GM21381 (cell line): ENCODE measurements at regions not wholly inside any gene's neighbourhood (a gene's known extent, or its start where the extent isn't known, plus 50 kb on each side); places are given as distances from the start of the nearest gene placed in this dataset.
"Not testable (repeated sequence)": the region's sequence is repeated elsewhere in the genome, so short reads cannot be mapped to it uniquely, and the experiment has no call there.

Source experiments
- ATAC-seq: cut with Tn5 transposase; IDR thresholded peaks from one replicate; pipeline ENCODE4 v1.9.1; 2021; ENCODE audit warnings: mild to moderate bottlenecking, moderate library complexity; ENCODE audit not compliant: unreplicated experiment

DNA sequence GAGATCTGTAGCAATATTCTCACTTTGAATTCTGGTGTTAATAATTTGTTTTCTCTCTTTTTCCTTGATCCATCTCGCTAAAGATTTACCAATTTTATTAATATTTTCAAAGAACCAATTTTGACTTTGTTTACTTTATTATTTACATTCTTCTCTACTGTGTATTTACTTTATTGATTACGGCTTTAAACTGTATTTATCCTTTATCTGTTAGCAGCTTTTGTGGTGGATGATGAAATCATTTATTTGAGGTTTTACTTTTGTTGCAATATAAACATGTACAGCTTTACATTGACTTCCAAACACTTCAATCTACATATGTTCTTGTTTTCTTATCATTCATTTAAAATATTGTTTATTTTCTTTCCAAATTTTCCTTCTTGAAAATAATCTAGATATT is 719.9 kb downstream of the ADCYAP1 start:
- ATAC-seq = no peak

DNA sequence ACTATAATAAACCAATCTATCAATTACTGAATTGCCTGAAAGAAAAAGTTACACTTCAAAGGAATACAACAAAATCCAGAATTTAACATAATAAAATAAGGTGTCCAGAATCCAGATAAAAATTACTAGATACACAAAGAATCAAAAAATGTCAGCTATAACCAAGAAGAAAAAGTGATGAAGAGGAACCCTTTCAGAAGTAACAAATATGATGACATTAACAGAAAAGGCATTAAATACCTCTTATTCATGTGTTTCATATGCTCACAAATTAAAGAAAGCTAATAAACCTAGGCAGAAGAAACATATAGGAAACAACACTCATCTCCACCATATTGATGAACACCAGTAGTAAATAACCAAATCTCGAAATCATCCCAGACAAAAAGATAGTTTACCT is 722.8 kb downstream of the ADCYAP1 start:
- ATAC-seq = no peak

- no peak for ATAC-seq
Observed at GRCh38 chr18:1648712-1649111, 744.0 kb downstream of the ADCYAP1 start.

DNA sequence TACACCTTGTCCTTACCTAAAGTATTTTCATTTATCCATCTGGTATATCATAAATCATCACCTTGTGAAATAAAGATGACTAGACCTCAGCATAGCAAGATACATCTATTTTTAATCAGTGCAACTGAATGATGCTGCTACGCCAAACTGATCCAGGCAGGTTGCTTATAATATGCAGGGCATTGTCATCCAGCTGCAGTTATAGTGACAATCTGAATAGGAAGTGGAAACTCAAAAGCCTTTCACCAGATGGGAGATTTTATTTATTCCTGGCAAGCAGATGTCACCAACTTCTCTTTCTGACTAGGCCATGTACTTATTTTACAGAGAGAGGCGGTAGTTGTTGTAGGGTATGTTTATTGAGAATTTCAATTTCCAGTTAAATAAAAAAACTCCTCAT is 747.3 kb downstream of the ADCYAP1 start:
- no peak for ATAC-seq

DNA sequence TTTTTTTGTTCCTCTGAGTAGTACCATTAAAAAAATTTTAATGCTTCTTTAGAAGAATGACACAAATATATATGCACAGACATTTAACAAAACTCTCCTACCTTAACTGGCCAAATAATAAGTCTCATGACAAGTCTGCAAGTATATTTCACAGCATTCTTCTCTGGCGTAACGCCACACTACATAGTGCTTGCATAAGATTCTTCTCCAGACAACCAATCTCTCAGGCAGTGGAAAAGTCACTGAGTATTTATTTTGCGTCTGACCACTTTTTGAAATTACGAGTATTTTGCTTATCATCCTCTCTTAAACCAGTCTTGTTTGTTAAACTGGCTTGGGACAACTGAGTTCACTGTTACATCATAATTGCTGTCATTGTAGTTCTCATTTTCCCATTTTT is 749.2 kb downstream of the ADCYAP1 start:
- ATAC-seq = no peak

DNA sequence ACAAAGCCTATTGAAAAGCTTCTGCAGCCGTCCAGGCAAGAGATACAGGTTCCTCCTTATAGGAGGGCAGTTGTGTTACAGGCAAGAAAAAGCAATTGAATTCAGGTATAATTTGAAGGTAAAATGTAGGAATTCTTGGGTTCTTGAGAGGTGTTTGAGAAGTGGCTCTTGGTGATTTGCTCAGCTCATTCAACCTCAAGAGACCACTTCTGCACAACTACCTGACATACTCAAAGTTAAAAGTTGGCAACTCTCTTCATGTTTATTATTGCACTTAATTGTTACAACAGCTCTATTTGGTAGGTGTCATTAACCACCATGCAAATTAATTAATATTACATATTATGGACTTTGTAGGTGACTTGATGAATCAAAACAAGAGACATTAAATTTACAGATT is 753.2 kb downstream of the ADCYAP1 start:
- ATAC-seq = no peak

DNA sequence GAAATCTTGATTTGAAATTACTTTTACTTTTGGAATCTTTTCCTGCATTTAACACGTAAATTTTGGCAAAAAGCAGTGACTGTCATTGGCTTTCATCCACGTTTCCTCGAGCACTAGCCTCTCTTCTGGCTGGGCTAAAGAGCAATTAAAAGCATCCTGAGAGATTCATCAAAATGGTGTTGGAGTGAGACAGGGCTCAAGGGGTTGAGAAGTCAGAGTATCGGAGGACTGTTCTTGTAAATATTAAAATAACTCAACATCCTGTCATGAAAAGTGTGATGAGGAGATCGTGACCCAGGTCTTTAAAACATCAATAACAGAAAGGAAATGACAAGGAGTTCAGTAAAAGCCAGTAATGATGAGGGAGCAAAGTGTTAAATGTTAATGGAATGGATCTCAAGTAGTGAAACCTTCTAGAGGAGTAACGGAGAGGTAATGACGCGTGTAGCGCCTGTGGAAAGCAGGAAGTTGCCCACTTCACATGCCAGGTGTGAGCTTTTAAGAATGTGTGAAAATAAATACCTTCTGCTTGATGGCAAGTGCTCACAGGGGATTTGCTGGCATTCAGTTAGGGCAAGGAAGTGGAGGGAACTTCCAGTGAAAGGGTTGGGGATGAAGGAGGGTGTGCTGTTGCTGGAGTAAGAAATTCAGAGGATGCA is 754.4 kb downstream of the ADCYAP1 start:
- no peak for ATAC-seq

- ATAC-seq = peak; percentile 72
Observed at GRCh38 chr18:1663879-1664705, 759.4 kb downstream of the ADCYAP1 start.

DNA sequence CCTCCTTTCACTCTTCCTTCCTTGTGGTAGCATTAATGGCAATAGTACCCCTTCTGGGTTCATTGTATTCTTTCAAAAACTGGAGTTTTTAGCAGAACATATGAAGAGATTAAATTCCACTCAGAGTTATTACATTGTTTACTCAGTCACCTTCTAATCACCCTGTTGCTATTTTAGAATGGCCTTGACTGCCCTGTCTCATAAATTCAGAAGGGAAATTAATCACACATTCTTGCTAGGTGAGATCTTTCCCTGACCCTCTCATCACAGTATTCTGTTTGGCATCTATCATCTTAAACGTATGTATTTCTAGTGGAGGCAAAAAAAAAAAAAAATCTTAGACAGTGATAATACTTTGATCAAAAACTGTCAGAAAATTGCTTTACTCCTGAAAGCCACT is 760.4 kb downstream of the ADCYAP1 start:
- no peak for ATAC-seq

DNA sequence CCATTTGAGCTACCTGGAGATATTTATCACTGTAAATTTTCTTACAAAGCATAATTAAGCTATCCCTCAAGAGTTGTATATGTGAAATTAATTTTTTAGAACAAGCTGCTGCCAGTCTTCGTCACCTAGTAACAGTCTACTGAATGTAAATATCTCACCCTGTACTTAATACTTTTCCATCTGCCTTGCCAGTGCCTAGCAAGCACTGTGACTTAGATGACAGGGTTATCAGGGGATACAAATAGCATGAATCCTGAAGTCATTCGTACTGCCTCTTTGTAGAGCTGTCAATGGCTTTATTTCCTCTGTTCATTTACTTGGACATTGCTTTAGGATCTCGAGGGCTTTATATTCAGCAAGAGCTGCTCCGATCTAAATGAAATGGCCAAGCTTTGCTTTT is 763.6 kb downstream of the ADCYAP1 start:
- no peak for ATAC-seq

DNA sequence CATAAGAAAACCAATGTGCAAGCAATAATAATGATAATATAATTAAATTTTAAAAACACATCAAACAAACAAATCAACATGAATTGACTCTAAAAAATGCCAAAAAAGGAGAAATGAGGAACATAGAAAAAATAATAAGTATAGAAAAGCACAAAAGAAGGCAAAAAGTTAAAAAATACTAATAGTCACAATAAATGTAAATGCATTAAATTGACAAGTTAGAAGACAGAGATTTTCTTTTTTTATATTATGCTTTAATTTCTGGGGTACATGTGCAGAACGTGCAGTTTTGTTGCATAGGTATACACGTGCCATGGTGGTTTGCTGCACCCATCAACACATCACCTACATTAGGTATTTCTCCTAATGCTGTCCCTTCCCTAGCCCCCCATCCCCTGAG is 767.0 kb downstream of the ADCYAP1 start:
- ATAC-seq = not testable (repeated sequence)

- ATAC-seq = no peak
Observed at GRCh38 chr18:1676387-1676786, 771.7 kb downstream of the ADCYAP1 start.

GRCh38 chr18:1680108-1680507 is 775.4 kb downstream of the ADCYAP1 start:
- ATAC-seq = no peak

DNA sequence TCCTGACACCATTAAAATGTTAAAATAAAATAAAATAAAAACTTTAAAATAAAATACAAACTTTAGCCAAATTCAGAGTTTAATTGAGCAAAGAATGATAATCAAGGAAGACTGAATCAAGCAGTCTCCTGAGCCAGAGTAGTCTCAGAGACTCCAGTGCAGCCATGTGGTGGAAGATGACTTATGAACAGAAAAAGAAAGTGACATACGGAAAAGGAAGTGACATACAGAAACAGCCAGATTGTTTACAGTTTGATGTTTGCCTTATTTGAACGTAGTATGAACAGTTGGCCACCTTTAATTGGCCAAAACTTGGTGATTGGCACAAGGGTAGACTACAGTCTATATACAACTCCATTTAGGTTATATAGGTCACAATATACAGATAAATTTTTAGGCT is 787.2 kb downstream of the ADCYAP1 start:
- ATAC-seq = no peak

- ATAC-seq = no peak
Observed at GRCh38 chr18:1708006-1708405, 803.3 kb downstream of the ADCYAP1 start.

- no peak for ATAC-seq
Observed at GRCh38 chr18:1710114-1710513, 805.4 kb downstream of the ADCYAP1 start.

DNA sequence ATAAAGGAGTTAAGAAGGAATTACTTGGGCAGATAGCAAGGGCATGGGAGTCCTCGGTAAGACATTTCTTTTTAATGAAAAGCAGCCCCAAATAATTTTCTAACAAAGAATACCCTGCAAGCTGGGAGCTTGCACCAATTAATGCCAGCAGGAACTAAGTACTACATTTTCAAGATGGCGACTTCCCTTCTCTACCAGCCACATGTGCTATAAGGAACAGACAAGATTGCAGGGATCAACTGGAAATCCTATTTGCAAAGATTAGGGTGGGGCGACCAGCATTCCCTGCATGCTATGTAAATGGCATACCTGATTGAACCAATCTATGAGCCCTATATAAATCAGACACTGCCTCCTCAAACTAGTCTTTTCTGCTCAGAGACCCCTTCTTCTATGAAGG is 827.5 kb downstream of the ADCYAP1 start:
- no peak for ATAC-seq

DNA sequence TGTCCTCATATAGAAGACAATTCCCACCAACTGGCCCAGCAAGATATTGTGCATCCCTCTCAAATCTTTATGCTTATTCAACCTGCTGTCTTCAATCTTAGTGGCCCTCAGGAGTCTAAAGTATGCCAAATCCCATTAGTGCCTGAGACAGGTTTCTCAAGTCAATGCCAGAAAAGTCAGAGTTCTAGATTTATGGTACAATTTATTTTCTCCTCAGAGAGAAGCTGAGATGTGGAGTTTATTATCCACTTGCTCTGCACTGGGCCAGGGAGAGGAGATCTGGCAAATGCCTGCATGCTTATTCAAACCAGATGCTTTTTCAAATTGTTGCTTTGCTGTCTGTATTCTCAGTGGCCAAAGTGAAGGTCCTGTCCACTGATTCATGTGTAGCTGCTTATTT is 825.2 kb downstream of the METTL4 start:
- no peak for ATAC-seq

- ATAC-seq = no peak
Observed at GRCh38 chr18:1751249-1751648, 820.1 kb downstream of the METTL4 start.

DNA sequence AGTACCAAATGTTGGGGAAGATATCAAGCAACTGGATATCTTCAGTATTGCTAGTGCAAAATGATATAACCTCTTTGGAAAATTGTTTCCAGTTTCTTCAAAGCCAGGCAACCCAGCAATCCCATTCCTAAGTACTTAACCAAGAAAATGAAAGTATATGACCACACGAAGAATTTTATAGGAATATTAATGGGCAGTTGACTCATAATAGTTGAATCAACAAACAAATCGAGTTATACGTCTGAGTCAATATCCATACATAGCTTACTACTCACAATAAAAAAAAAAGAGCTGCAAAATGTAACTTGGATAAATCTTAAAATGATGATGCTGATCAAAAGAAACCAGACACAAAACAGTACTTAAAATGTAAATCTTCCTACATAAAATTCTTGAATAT is 810.4 kb downstream of the METTL4 start:
- no peak for ATAC-seq

- ATAC-seq = no peak
Observed at GRCh38 chr18:1774261-1774660, 797.0 kb downstream of the METTL4 start.

- ATAC-seq = no peak
Observed at GRCh38 chr18:1777843-1778242, 793.5 kb downstream of the METTL4 start.
